H1 (cell line): ENCODE measurements at regions not wholly inside any gene's neighbourhood (a gene's known extent, or its start where the extent isn't known, plus 50 kb on each side); places are given as distances from the start of the nearest gene placed in this dataset.

Experiments
- CTCF ChIA-PET: fragments of 300-600 bp; sonication (Branson Sonifier 250); formaldehyde crosslinking; loops from one replicate; lab custom pipeline; 2021; ENCODE audit not compliant: partially characterized antibody; lab: Charles Lee
- POLR2A ChIA-PET: fragments of 300-600 bp; sonication (Branson Sonifier 250); formaldehyde crosslinking; loops from one replicate; lab custom pipeline; 2021; ENCODE audit warnings: inconsistent platforms; ENCODE audit not compliant: partially characterized antibody; lab: Charles Lee
- DNase-seq, 2 experiments: peaks; one replicate each; pipeline versions ENCODE4 v3.0.0 to v3.0.0-alpha.2; 2010 to 2022; ENCODE audit warnings: low spot score in 2 of 2, low read depth in 1 of 2, mixed read lengths in 1 of 2
- FAIRE-seq: peaks from 2 replicates; lab custom pipeline; 2011; peaks lifted over from hg19 to GRCh38; lab: Jason Lieb, UNC
- H2AFZ ChIP-seq: 2 replicates; pipeline ENCODE4 v1.8.1; 2012; ENCODE audit warnings: low read length, inconsistent platforms
- H2AK5ac ChIP-seq: 2 replicates; pipeline ENCODE4 v1.6.1; 2013; ENCODE audit warnings: low read depth, low read length
- H2BK120ac ChIP-seq: replicated peaks from 2 replicates; pipeline ENCODE3; 2013; ENCODE audit warnings: low read depth, low read length, inconsistent platforms
- H2BK12ac ChIP-seq: 2 replicates; pipeline ENCODE4 v1.6.1; 2013; ENCODE audit warnings: low read depth, low read length
- H2BK15ac ChIP-seq: 2 replicates; pipeline ENCODE4 v1.6.1; 2013; ENCODE audit warnings: low read length
- H2BK20ac ChIP-seq: 2 replicates; pipeline ENCODE4 v1.6.1; 2013; ENCODE audit warnings: low read length
- H2BK5ac ChIP-seq: 2 replicates; pipeline ENCODE4 v1.6.1; 2013; ENCODE audit warnings: low read depth, low read length
- H3K14ac ChIP-seq: 2 replicates; pipeline ENCODE4 v1.6.1; 2013; ENCODE audit warnings: inconsistent platforms; ENCODE audit not compliant: insufficient read length
- H3K18ac ChIP-seq: 2 replicates; pipeline ENCODE4 v1.6.1; 2013; ENCODE audit warnings: low read length; ENCODE audit errors: extremely low read depth
- H3K23ac ChIP-seq: 2 replicates; pipeline ENCODE4 v1.6.1; 2013; ENCODE audit warnings: inconsistent platforms; ENCODE audit not compliant: insufficient read length
- H3K23me2 ChIP-seq: 2 replicates; pipeline ENCODE4 v1.6.1; 2013; ENCODE audit warnings: low read depth, low read length
- H3K27ac ChIP-seq: 2 replicates; pipeline ENCODE4 v1.6.1; 2011; ENCODE audit warnings: low read depth, low read length, inconsistent platforms
- H3K27me3 ChIP-seq, 4 experiments: replicated peaks in 1 of 4; 1 replicate in 1 of 4; 2 replicates in 3 of 4; pipeline versions ENCODE4 v1.6.1 to v1.8.1; 2011 to 2013; ENCODE audit warnings: low read length in 3 of 4, mild to moderate bottlenecking in 3 of 4, inconsistent platforms in 2 of 4, mixed read lengths in 2 of 4, moderate library complexity in 1 of 4; ENCODE audit not compliant: control insufficient read depth in 3 of 4, insufficient read depth in 3 of 4; ENCODE audit errors: extremely low read depth in 1 of 4
- H3K36me3 ChIP-seq, 4 experiments: 2 replicates each; pipeline versions ENCODE4 v1.6.1 to v1.8.1; 2011 to 2013; ENCODE audit warnings: mild to moderate bottlenecking in 4 of 4, low read length in 3 of 4, moderate library complexity in 2 of 4, control low read depth in 1 of 4, inconsistent platforms in 1 of 4; ENCODE audit not compliant: insufficient read depth in 4 of 4, control insufficient read depth in 2 of 4
- H3K4ac ChIP-seq: replicated peaks from 2 replicates; pipeline ENCODE3; 2013; ENCODE audit warnings: low read length, low read depth, mixed read lengths, inconsistent platforms; ENCODE audit not compliant: insufficient read length
- H3K4me1 ChIP-seq, 4 experiments: replicated peaks in 1 of 4; 1 replicate in 1 of 4; 2 replicates in 3 of 4; pipeline versions ENCODE4 v1.6.1 to v1.8.1; 2011 to 2013; ENCODE audit warnings: low read length in 3 of 4, inconsistent platforms in 2 of 4, mixed read lengths in 1 of 4; ENCODE audit not compliant: insufficient read depth in 4 of 4, control insufficient read depth in 3 of 4
- H3K4me2 ChIP-seq, 2 experiments: 2 replicates each; pipeline versions ENCODE4 v1.6.1 to v1.8.1; 2011 to 2013; ENCODE audit warnings: low read depth in 2 of 2, low read length in 2 of 2, control low read depth in 1 of 2, inconsistent platforms in 1 of 2, mild to moderate bottlenecking in 1 of 2; ENCODE audit not compliant: insufficient read depth in 1 of 2
- H3K4me3 ChIP-seq, 4 experiments: fragments of 200-600, 300-600 bp in 1 of 4; sonication (generic), shearing (Covaris generic), sonication (Bioruptor Twin) in 1 of 4; 2 replicates each; pipeline versions ENCODE4 v1.5.1 to v1.8.1; 2011 to 2016; ENCODE audit warnings: low read length in 4 of 4, low read depth in 3 of 4, control low read depth in 2 of 4, inconsistent platforms in 2 of 4, mild to moderate bottlenecking in 2 of 4, mixed read lengths in 1 of 4, moderate library complexity in 1 of 4; ENCODE audit not compliant: insufficient read depth in 2 of 4; ENCODE audit errors: extremely low read depth in 1 of 4
- H3K56ac ChIP-seq: replicated peaks from 2 replicates; pipeline ENCODE3; 2013; ENCODE audit warnings: low read depth, mild to moderate bottlenecking, mixed read lengths, low read length, inconsistent platforms; ENCODE audit not compliant: insufficient read length
- H3K79me1 ChIP-seq: 2 replicates; pipeline ENCODE4 v1.6.1; 2013; ENCODE audit warnings: low read depth, low read length, control low read depth
- H3K79me2 ChIP-seq, 2 experiments: 2 replicates each; pipeline versions ENCODE4 v1.6.1 to v1.8.1; 2012 to 2013; ENCODE audit warnings: low read length in 2 of 2, mild to moderate bottlenecking in 2 of 2, inconsistent platforms in 1 of 2; ENCODE audit not compliant: insufficient read depth in 2 of 2, control insufficient read depth in 1 of 2
- H3K9ac ChIP-seq, 4 experiments: replicated peaks in 1 of 4; 1 replicate in 1 of 4; 2 replicates in 3 of 4; pipeline versions ENCODE4 v1.6.1 to v1.8.1; 2011 to 2013; ENCODE audit warnings: low read depth in 3 of 4, low read length in 3 of 4, control low read depth in 2 of 4, mild to moderate bottlenecking in 2 of 4, moderate library complexity in 2 of 4, inconsistent platforms in 1 of 4; ENCODE audit errors: extremely low read depth in 1 of 4
- H3K9me3 ChIP-seq, 2 experiments: 2 replicates each; pipeline versions ENCODE4 v1.6.1 to v1.8.1; 2012 to 2013; ENCODE audit warnings: mild to moderate bottlenecking in 2 of 2, moderate library complexity in 2 of 2, control low read depth in 1 of 2, inconsistent platforms in 1 of 2, low read depth in 1 of 2, low read length in 1 of 2, mixed read lengths in 1 of 2; ENCODE audit not compliant: insufficient read depth in 2 of 2
- H4K20me1 ChIP-seq, 2 experiments: replicated peaks in 1 of 2; 2 replicates each; pipeline versions ENCODE3 to v1.8.1; 2011 to 2013; ENCODE audit warnings: inconsistent platforms in 2 of 2, low read length in 2 of 2, mild to moderate bottlenecking in 1 of 2; ENCODE audit not compliant: insufficient read depth in 2 of 2, control insufficient read depth in 1 of 2
- H4K5ac ChIP-seq: 2 replicates; pipeline ENCODE4 v1.6.1; 2013; ENCODE audit warnings: low read length, low read depth, mixed read lengths, inconsistent platforms; ENCODE audit not compliant: insufficient read length
- H4K8ac ChIP-seq: 2 replicates; pipeline ENCODE4 v1.8.0; 2013; ENCODE audit warnings: mild to moderate bottlenecking, moderate library complexity, low read length, inconsistent platforms; ENCODE audit not compliant: insufficient read depth; ENCODE audit errors: extremely low read depth
- H4K91ac ChIP-seq: replicated peaks from 2 replicates; pipeline ENCODE3; 2013; ENCODE audit warnings: low read length, mixed read lengths, inconsistent platforms; ENCODE audit not compliant: insufficient read length
- BACH1 ChIP-seq: IDR thresholded peaks from 2 replicates; pipeline ENCODE4 v1.6.1; 2012; ENCODE audit warnings: low read length, improper control_type of control experiment
- FOSL1 ChIP-seq: IDR thresholded peaks from 2 replicates; pipeline ENCODE4 v1.6.1; 2011; ENCODE audit warnings: mild to moderate bottlenecking, low read depth, low read length, moderate library complexity; ENCODE audit not compliant: insufficient read depth
- KDM1A ChIP-seq: fragments of 200-600, 300-600 bp; sonication (generic); IDR thresholded peaks from 2 replicates; pipeline ENCODE4 v1.7.1; 2016; ENCODE audit warnings: mild to moderate bottlenecking, low read length, borderline replicate concordance
- RFX5 ChIP-seq: IDR thresholded peaks from 2 replicates; pipeline ENCODE4 v1.6.1; 2011; ENCODE audit warnings: low read depth, low read length, improper control_type of control experiment, borderline replicate concordance
- SRF ChIP-seq: IDR thresholded peaks from 2 replicates; pipeline ENCODE4 v1.6.1; 2011; ENCODE audit warnings: mild to moderate bottlenecking, low read depth, low read length, moderate library complexity
- WGBS, 2 experiments: shearing (Covaris generic) in 1 of 2; methylation state at CpG; one replicate each; pipeline versions ENCODE4 v1.1.6 to v1.1.7; 2013 to 2015; ENCODE audit warnings: low lambda C conversion rate in 2 of 2, mixed read lengths in 2 of 2, inconsistent platforms in 1 of 2, low coverage in 1 of 2, missing lambda C conversion rate in 1 of 2; ENCODE audit not compliant: insufficient replicate concordance in 2 of 2, insufficient coverage in 1 of 2, insufficient read length in 1 of 2; ENCODE audit errors: extremely low coverage in 1 of 2, missing lambda C conversion rate in 1 of 2; 5-methylcytosine and 5-hydroxymethylcytosine counted together

- H3K79me1 ChIP-seq = no peaks in the 10 kb centered on the region
- no peak overlapping the region for H2AFZ ChIP-seq
- H3K14ac ChIP-seq = no peak overlapping the region
- H3K27ac ChIP-seq = no peak overlapping the region
- ChIA-PET CTCF (no interaction called here), POLR2A (no interaction called here)
- H4K91ac ChIP-seq = no peak overlapping the region
- H3K4me1 ChIP-seq = no peaks in the 10 kb centered on the region
- H4K8ac ChIP-seq = no peak overlapping the region
- H2BK5ac ChIP-seq = no peak overlapping the region
- H3K18ac ChIP-seq = no peak overlapping the region
- H3K79me2 ChIP-seq = no peaks in the 10 kb centered on the region
- H2BK15ac ChIP-seq = no peak overlapping the region
- no peak overlapping the region for H4K5ac ChIP-seq
- H3K9ac ChIP-seq = no peak overlapping the region
- no peak overlapping the region for H2BK12ac ChIP-seq
- no peak for FAIRE-seq
- no peak overlapping the region for H3K4me3 ChIP-seq
- H3K9me3 ChIP-seq = no peaks in the 10 kb centered on the region
- H4K20me1 ChIP-seq = no peaks in the 10 kb centered on the region
- H3K36me3 ChIP-seq = no peaks in the 10 kb centered on the region
- H3K4me2 ChIP-seq = no peak overlapping the region
- no peaks in the 10 kb centered on the region for H3K27me3 ChIP-seq
- no peak overlapping the region for H2BK120ac ChIP-seq
- H2BK20ac ChIP-seq = no peak overlapping the region
- H2AK5ac ChIP-seq = no peak overlapping the region
- no peak for DNase-seq
- TF ChIP-seq BACH1 = no peak
- TF ChIP-seq SRF = no peak
- TF ChIP-seq KDM1A = no peak
- TF ChIP-seq FOSL1 = no peak
- TF ChIP-seq RFX5 = no peak
- no peak overlapping the region for H3K23ac ChIP-seq
- no peaks in the 10 kb centered on the region for H3K23me2 ChIP-seq
- 95% methylated on average over 6 of the region's 6 CpGs; no CpG with 5 or more reads in 1 of the 2 experiments for WGBS, 2 experiments
- no peak overlapping the region for H3K56ac ChIP-seq
- no peak overlapping the region for H3K4ac ChIP-seq
Measured at GRCh38 chr3:5735896-5736295, 548.4 kb downstream of the EDEM1 start.
